Keratinocyte (primary cell): ENCODE measurements at regions not wholly inside any gene's neighbourhood (a gene's known extent, or its start where the extent isn't known, plus 50 kb on each side); places are given as distances from the start of the nearest gene placed in this dataset.

Source experiments
- CTCF ChIP-seq, 3 experiments: IDR thresholded peaks in 1 of 3; conservative IDR thresholded peaks in 1 of 3; optimal IDR thresholded peaks in 1 of 3; 2 replicates in 2 of 3; 3 replicates in 1 of 3; pipeline versions ENCODE3 to v1.5.1; 2011; ENCODE audit warnings: low read length in 3 of 3, mild to moderate bottlenecking in 3 of 3, moderate library complexity in 2 of 3, control low read depth in 1 of 3, inconsistent platforms in 1 of 3; ENCODE audit not compliant: insufficient read depth in 2 of 3; ENCODE audit errors: extremely low read depth in 1 of 3
- EZH2 ChIP-seq: IDR thresholded peaks from one replicate; pipeline ENCODE4 v1.6.1; 2012; ENCODE audit warnings: inconsistent platforms, mild to moderate bottlenecking, low read length, moderate library complexity

DNA sequence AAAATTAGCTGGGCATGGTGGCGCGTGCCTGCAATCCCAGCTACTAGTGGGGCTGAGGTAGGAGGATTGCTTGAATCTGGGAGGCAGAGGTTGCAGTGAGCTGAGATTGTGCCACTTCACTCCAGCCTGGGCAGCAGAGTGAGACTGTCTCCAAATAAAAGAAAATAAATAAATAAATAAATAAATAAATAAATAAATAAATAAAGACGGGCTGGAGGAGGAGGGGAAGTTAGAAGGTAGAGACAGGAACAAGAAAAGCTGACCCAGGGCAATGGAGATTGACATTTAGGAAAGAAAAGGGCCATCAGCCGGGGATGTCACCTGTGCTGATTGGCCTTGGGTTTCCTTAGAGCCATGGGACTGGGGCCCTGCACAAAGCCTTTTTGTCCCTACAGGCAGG lies 153.7 kb upstream of the IGSF21 start:
- TF ChIP-seq CTCF (optimal IDR thresholded peaks at IDR 0.05 in 1 of 3, IDR thresholded peaks at IDR 0.05 in 1 of 3, conservative IDR thresholded peaks at IDR 0.05 in 1 of 3; ENCODE audit: extremely low read depth in 1 of 3, insufficient read depth in 2 of 3, low read length in 3 of 3) (no peak), EZH2 (no peak)
